ENCODE measurements at regions not wholly inside any gene's neighbourhood (a gene's known extent, or its start where the extent isn't known, plus 50 kb on each side); places are given as distances from the start of the nearest gene placed in this dataset.
"Not testable (repeated sequence)": the region's sequence is repeated elsewhere in the genome, so short reads cannot be mapped to it uniquely, and the experiment has no call there.

DNA sequence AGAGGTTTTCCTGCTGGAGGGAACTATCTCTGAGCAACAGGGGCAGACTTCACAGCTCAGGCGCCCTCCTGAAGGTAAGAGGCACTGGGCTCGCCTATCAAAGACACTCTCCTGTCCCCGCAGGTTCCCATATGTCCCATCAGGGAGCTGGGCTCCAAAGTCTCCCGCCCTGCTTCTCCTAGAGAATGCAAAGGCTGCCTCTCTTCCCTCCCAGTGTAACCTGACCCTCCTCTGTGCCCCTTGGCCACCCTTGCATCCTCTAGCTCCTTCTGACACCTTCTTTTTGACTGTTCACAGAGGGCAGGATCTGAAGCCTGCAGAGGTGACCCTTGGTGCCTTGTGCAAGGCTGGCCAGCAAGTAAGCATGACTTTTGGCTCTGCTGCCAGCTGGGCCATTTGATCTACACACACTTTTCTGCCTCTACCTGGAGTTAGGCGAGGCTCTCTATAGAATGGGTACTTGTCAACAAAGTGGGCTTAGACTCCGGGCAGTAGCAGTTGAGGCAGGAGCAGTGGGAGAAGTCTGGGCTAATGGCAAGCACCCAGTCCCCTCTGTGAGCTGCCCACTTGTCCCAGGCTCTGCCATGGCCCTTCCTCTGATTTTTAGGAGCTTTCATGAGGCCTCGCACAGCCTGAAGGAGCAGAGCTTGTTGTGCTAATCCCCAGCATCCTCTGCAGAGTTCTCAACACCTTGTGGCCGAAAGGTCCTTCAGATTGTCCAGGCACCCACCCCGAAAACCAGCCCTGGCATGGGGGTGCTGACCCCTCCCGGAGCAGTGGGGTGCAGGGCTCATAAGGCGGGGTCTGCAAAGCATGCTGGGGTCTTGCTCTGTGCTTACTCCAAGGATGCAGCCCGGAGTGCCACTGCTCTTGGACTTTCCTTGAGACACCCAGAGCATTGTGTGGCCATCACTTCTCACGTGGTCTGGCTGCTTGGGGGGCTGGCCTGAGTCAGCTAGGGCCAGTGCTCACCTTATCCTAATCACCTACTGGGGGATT lies 122.9 kb downstream of the METRNL start:
- TF ChIP-seq, protein P1, sequence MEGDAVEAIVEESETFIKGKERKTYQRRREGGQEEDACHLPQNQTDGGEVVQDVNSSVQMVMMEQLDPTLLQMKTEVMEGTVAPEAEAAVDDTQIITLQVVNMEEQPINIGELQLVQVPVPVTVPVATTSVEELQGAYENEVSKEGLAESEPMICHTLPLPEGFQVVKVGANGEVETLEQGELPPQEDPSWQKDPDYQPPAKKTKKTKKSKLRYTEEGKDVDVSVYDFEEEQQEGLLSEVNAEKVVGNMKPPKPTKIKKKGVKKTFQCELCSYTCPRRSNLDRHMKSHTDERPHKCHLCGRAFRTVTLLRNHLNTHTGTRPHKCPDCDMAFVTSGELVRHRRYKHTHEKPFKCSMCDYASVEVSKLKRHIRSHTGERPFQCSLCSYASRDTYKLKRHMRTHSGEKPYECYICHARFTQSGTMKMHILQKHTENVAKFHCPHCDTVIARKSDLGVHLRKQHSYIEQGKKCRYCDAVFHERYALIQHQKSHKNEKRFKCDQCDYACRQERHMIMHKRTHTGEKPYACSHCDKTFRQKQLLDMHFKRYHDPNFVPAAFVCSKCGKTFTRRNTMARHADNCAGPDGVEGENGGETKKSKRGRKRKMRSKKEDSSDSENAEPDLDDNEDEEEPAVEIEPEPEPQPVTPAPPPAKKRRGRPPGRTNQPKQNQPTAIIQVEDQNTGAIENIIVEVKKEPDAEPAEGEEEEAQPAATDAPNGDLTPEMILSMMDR (IDR thresholded peaks at IDR 0.05; ENCODE audit: insufficient read depth, low read depth, low read length) = no peak
- H3K4me3 ChIP-seq (ENCODE audit: low read depth, low read length) = no peak overlapping the region
- DNase-seq (ENCODE audit: low read depth) = no peak

DNA sequence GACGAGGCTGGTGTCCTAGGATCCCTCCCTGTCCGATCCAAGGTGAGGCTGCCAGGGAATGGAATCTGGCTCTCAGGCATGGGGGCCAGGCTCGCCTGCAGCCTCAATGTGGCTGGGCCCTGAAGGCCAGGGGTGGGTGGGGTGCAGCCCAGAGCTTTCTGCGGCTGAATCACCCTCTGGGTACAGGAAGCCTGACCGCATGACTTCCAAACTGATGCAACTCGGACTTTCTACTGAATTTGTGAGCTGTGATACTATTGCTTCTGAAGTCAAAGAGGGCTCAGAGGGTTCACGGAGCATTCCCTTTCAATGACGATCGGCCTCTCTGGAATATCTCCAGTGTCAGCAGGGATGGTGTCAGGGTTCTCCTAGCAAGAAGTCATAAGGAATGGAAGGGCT lies 123.7 kb downstream of the METRNL start:
- DNase-seq (ENCODE audit: low read depth) = peak; percentile 99
- no peak overlapping the region for H3K4me3 ChIP-seq (ENCODE audit: low read depth, low read length)

DNA sequence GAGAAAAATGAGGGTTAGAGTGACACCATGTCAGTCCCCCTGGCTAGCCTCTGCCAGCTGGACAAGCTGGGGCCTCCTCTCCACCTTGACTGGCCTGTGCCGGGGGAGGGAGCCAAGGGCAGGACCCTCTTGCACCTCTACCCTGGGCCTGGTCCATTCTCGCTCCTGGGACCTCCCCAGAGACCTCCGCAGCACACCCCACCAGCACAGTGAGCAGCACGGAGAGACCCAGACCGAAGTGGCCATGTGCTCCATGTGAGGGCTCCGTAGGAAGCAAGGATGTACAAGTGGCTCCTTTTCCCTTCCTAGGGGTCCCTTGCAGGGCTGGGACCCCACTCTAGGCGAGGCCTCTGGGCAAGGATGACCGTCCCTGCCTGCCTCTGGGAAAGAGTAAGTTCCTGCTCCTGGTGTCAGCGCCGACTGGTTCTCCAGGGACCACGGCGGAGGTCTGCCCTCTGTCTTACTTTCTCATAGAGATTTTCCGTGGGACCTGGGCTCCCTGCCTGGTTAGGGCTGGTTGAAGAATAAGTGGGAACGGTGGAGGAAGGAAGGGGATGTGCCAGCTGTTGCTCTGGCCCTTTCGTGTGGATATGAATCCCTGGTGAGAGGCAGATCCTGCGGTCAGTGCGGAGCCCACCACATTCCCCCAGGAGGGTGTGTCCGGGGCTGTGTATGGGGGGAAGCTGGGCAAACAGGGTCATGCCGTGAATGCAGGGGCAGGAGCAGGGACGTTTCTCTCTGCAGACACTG lies 124.2 kb downstream of the METRNL start:
- no peak overlapping the region for H3K4me3 ChIP-seq (ENCODE audit: low read depth, low read length)
- TF ChIP-seq, protein P1 (IDR thresholded peaks at IDR 0.05; ENCODE audit: insufficient read depth, low read depth, low read length) = no peak
- DNase-seq (ENCODE audit: low read depth) = peak; percentile 23

More for the DNA sequence above, 123.7 kb downstream of the METRNL start:
- TF ChIP-seq, protein P1 (IDR thresholded peaks at IDR 0.05; ENCODE audit: insufficient read depth, low read depth, low read length) = no peak

DNA sequence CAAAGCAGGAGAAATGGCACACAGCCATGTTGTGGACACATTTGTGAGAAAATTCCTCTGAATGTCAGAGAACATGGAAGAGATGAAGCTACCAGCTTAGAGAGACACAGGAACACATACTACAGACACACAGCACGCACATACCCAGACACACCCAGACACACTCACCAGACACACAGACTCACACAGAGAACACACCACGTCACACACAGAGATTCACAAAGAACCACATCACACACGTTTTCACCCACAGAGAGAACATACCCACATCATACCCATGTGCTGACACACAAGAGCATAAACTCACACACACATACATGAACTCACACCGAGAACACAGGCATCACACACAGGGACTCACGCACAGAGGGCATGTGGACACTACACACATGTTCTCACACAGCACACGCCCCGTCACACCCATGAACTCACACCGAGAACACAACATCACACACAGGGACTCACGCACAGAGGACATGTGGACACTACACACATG lies 124.9 kb downstream of the METRNL start:
- no peak overlapping the region for H3K4me3 ChIP-seq (ENCODE audit: low read depth, low read length)
- TF ChIP-seq, protein P1 (IDR thresholded peaks at IDR 0.05; ENCODE audit: insufficient read depth, low read depth, low read length) = no peak
- no peak for DNase-seq (ENCODE audit: low read depth)

DNA sequence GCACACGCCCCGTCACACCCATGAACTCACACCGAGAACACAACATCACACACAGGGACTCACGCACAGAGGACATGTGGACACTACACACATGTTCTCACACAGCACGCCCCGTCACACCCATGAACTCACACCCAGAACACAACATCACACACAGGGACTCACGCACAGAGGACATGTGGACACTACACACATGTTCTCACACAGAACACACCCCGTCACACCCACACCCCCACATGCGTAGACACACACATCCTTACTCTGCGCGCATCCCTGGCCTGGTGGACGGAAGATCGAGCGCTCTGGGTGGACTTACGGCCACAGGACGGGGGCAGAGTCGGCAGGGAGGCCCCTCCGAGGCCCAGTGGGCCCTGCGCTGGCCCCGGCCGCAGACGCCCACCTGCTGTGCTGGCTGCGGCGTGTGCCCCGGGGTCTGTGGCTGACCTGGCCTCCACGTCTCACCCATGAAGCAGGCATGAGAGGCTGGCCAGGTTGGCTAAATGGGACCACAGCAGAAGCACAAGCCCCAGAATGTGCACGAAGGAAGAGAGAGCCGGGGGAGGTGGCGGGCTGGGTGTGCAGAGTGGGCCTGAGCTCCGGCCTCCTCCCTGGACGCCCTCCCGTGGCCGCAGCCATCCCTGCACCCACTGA lies 125.5 kb downstream of the METRNL start:
- H3K4me3 ChIP-seq (ENCODE audit: low read depth, low read length); DNase-seq (ENCODE audit: low read depth): not testable (repeated sequence)

DNA sequence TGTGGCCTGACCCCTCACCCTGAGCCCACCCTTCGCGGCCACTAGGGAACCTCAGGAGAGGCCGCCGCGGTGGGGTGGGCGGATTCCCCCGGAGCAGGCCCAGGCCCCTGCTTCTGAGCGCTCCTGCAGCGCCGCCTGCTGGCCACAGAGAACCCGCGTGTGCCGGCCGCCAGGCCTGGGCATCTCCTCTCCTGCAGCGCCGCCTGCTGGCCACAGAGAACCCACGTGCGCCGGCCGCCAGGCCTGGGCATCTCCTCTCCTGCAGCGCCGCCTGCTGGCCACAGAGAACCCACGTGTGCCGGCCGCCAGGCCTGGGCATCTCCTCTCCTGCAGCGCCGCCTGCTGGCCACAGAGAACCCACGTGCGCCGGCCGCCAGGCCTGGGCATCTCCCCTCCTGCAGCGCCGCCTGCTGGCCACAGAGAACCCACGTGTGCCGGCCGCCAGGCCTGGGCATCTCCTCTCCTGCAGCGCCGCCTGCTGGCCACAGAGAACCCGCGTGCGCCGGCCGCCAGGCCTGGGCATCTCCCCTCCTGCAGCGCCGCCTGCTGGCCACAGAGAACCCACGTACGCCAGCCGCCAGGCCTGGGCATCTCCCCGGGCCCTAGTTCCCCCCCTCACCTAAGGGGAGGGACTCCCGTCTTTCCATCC lies 126.1 kb downstream of the METRNL start:
- TF ChIP-seq, protein P1 (IDR thresholded peaks at IDR 0.05; ENCODE audit: insufficient read depth, low read depth, low read length) = peak; percentile 49
- peak; percentile 63 for DNase-seq (ENCODE audit: low read depth)
- H3K4me3 ChIP-seq (ENCODE audit: low read depth, low read length) = not testable (repeated sequence)

DNA sequence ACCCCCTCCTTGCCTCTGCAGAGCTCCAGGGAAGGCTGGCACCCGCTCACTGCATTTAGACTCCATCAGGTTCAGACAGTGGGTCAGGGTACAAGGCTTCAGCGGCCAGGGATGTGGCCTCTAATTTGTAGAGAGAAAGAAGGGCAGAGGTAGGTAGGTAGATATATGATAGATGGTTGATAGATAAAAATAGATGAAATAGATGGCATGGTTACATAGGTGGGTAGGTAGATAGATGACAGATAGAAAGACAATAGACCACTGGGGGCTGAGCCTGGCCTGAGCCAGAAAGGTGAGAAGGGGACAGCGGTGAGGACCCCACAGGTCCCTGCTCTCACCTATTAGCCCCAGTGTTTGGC lies 126.6 kb downstream of the METRNL start:
- not testable (repeated sequence) for H3K4me3 ChIP-seq (ENCODE audit: low read depth, low read length); DNase-seq (ENCODE audit: low read depth)

DNA sequence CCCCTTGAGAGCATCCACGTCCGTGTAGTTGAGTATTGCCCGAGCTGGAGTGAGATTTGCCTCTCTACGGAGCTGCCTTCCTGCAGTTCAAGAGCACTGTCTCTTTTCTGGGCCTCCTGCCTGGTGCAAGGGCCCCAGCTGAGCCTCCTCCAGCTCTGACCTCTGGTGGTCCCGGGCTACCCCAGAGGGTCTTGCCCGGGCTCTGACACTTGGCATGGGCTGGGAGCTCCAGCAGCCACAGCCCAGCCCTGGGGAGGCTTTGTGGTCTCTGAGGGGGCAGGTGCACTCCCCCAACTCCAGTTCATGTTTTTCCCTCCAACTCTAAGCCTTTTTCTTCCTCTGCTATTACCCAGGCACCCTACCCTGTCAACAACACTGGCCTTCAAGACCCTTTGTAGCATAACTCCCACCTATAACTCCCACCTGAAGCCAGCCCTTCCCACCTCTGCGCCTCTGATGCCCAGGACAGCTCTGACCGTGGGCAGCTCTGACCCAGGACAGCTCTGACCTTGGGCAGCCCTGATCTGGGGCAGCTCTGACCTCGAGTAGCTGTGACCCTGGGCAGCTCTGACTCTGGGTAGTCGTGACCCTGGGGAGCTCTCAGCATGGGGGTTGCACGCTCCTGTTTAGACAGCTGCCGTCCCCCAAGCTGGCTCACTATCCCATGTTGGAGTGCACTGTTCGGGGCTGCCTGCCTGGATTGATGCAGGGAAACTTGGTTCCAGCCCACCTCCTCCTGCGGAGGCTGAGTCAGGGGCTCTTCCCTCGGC lies 127.6 kb downstream of the METRNL start:
- DNase-seq (ENCODE audit: low read depth); H3K4me3 ChIP-seq (ENCODE audit: low read depth, low read length): not testable (repeated sequence)

DNA sequence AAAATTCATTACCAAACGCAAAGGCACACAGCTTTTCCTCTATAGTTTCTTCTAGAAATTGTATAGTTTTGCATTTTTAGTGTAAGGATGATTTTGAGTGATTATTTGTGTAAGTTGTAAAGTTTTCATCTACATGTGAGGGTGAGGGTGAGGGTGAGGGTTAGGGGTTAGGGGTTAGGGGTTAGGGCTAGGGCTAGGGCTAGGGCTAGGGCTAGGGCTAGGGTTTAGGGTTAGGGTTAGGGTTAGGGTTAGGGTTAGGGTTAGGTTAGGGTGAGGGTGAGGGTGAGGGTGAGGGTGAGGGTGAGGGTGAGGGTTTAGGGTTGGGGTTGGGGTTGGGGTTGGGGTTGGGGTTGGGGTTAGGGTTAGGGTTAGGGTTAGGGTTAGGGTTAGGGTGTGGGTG lies 167.6 kb downstream of the METRNL start:
- peak; percentile 70 for DNase-seq (ENCODE audit: low read depth)
- H3K4me3 ChIP-seq (ENCODE audit: low read depth, low read length) = not testable (repeated sequence)
